ENCODE measurements at regions not wholly inside any gene's neighbourhood (a gene's known extent, or its start where the extent isn't known, plus 50 kb on each side); places are given as distances from the start of the nearest gene placed in this dataset.

GRCh38 chr10:105516511-105516910 is 875.4 kb downstream of the SORCS3 start:
- TF ChIP-seq CTCF (IDR thresholded peaks at IDR 0.05) (no peak), POLR2A (IDR thresholded peaks at IDR 0.05) (no peak)

All from lower leg skin (tissue), 3 donors.